KMS-11 (cell line): ENCODE measurements at regions not wholly inside any gene's neighbourhood (a gene's known extent, or its start where the extent isn't known, plus 50 kb on each side); places are given as distances from the start of the nearest gene placed in this dataset.

Experiments
- H2AFZ ChIP-seq: fragments of 200-600 bp; sonication (generic); 2 replicates; pipeline ENCODE4 v1.6.1; 2016; ENCODE audit warnings: antibody characterized with exemption, mixed run types, low read depth
- H3K27ac ChIP-seq: fragments of 200-600 bp; sonication (generic); 2 replicates; pipeline ENCODE4 v1.6.1; 2016; ENCODE audit warnings: mild to moderate bottlenecking, mixed run types
- H3K27me3 ChIP-seq: fragments of 200-600 bp; sonication (generic); 2 replicates; pipeline ENCODE4 v1.6.1; 2017; ENCODE audit warnings: mild to moderate bottlenecking, low read depth, mixed run types, moderate library complexity; ENCODE audit not compliant: insufficient read depth
- H3K36me3 ChIP-seq: fragments of 200-600 bp; sonication (generic); 2 replicates; pipeline ENCODE4 v1.6.1; 2017; ENCODE audit warnings: mild to moderate bottlenecking, mixed run types; ENCODE audit not compliant: insufficient read depth
- H3K4me1 ChIP-seq: fragments of 200-600 bp; sonication (generic); 2 replicates; pipeline ENCODE4 v1.6.1; 2016; ENCODE audit warnings: mild to moderate bottlenecking, low read depth, mixed run types; ENCODE audit not compliant: poor library complexity, severe bottlenecking
- H3K4me2 ChIP-seq: fragments of 200-600 bp; sonication (generic); 2 replicates; pipeline ENCODE4 v1.7.0; 2016; ENCODE audit warnings: mild to moderate bottlenecking, mixed run types
- H3K4me3 ChIP-seq: fragments of 200-600 bp; sonication (generic); IDR thresholded peaks from 2 replicates; pipeline ENCODE4 v1.6.1; 2017; ENCODE audit warnings: low read depth, low read length, mixed read lengths; ENCODE audit not compliant: insufficient read depth
- H3K79me2 ChIP-seq: fragments of 200-600 bp; sonication (generic); 2 replicates; pipeline ENCODE4 v1.6.1; 2016; ENCODE audit warnings: low read depth, mixed run types; ENCODE audit not compliant: insufficient read depth
- H3K9ac ChIP-seq: fragments of 200-600 bp; sonication (generic); 2 replicates; pipeline ENCODE4 v1.6.1; 2016; ENCODE audit warnings: mild to moderate bottlenecking, mixed run types
- H4K20me1 ChIP-seq: fragments of 200-600 bp; sonication (generic); 2 replicates; pipeline ENCODE4 v1.6.1; 2016; ENCODE audit warnings: mild to moderate bottlenecking, mixed run types; ENCODE audit not compliant: insufficient read depth
- CTCF ChIP-seq: fragments of 200-600 bp; sonication (generic); conservative IDR thresholded peaks from 2 replicates; pipeline ENCODE4 v1.6.1; 2017; ENCODE audit warnings: low read depth, mild to moderate bottlenecking, antibody characterized with exemption, low read length, moderate library complexity, mixed read lengths

DNA sequence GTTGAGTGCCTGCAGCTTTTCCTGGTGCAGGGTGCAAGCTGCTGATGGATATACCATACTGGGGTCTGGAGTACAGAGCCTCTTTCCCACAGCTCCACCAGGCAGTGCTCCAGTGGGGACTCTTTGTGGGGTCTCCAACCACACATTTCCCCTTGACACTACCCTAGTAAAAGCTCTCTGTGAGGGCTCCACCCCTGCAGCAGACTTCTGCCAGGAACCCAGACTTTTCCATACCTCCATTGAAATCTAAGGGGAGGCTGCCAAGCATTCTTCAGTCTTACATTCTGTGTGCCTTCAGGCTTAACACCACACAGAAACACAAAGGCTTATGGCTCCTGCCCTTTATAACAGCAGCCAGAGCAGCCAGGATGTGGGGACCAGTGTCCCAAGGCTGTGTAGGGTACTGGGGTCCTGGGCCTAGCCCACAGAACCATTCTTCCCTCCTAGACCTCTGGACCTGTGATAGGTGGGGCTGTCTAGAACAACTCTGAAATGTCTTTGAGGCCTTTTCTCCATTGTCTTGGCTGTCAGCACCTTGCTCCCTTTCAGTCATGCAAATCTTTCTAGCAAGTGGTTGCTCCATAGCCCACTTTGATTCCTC lies 65.7 kb downstream of the TBXT start:
- Histone ChIP-seq H4K20me1 (no peaks in the 10 kb centered on the region; the same call in 1 of the 2 replicates), H3K4me2 (no peak overlapping the region), H3K27me3 (no peaks in the 10 kb centered on the region), H2AFZ (no peak overlapping the region), H3K27ac (no peak overlapping the region), H3K36me3 (0 out of 2 replicates have a peak, but pooled peaks cover 4% of the 10 kb centered on the region), H3K4me3 (no peak overlapping the region), H3K9ac (no peak overlapping the region), H3K4me1 (no peaks in the 10 kb centered on the region), H3K79me2 (no peaks in the 10 kb centered on the region)
- TF ChIP-seq CTCF, result no peak

DNA sequence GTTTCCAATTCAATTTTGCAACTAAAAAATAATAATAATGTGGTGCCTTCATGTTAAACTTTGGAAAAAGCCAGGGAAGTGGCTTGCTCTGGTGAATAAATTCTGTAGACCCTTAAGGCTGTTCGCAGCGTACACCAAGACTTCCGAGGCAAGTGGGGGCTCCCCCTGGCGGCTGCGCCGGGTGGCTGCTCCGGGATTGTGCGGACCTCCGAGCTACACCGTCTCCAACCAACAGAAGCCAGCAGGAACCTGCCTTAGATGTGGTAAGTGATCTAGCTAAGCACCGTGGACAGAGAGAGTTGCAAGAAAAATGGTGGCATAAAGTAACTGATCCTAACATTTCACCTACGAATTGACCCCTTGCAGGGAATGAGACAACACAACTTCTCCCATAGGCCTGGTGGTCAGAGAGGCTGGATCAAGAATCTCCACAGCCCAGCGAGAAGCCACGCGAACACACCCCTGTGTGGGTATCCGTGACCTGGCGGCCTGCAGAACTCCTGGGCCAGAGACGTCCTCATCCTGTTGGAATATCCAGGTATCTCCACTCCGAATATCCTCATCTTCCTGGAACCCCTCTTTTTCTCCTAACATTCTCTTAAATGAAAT lies 69.6 kb downstream of the TBXT start:
- no peaks in the 10 kb centered on the region for H3K79me2 ChIP-seq
- no peaks in the 10 kb centered on the region for H3K4me1 ChIP-seq
- H3K27me3 ChIP-seq, result no peaks in the 10 kb centered on the region
- no peak overlapping the region for H3K9ac ChIP-seq
- TF ChIP-seq CTCF, result no peak
- H3K4me3 ChIP-seq, result no peak overlapping the region
- no peak overlapping the region for H2AFZ ChIP-seq
- H4K20me1 ChIP-seq, result no peaks in the 10 kb centered on the region
- no peak overlapping the region for H3K4me2 ChIP-seq
- 0 out of 2 replicates have a peak, but pooled peaks cover 4% of the 10 kb centered on the region for H3K36me3 ChIP-seq
- H3K27ac ChIP-seq, result no peak overlapping the region

- no peaks in the 10 kb centered on the region for H4K20me1 ChIP-seq
- peak overlapping the region; percentile 82 for H3K4me2 ChIP-seq
- H3K79me2 ChIP-seq, result no peaks in the 10 kb centered on the region
- H2AFZ ChIP-seq, result no peak overlapping the region; the same call in 1 of the 2 replicates
- H3K4me1 ChIP-seq, result peaks cover 21% of the 10 kb centered on the region
- H3K9ac ChIP-seq, result no peak overlapping the region
- TF ChIP-seq CTCF, result no peak
- H3K4me3 ChIP-seq, result no peak overlapping the region
- H3K27ac ChIP-seq, result peak overlapping the region; percentile 40; the same call in 1 of the 2 replicates
- H3K36me3 ChIP-seq, result no peaks in the 10 kb centered on the region
- no peaks in the 10 kb centered on the region for H3K27me3 ChIP-seq
These were observed 79.8 kb downstream of the TBXT start for GRCh38 chr6:166087852-166088251.

DNA sequence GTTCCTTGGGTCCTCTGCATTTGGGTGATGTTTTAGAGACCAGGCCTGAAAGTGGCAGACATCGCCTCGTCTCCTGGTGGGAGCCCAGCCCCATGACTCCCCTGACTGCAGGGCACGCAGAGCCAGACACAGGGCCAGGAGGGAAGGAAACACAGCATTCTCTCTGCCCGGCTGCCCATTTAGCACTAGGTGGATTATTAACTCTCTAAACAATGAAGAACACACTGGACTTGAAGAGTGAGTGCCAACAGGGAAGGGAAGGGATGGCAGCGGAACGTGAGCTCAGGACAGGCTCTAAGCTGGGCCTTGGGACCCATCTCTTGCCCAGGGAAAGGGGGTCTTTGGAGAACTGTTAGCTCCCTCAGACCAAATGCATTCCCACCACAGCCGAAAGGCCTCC lies 80.4 kb downstream of the TBXT start:
- H3K4me3 ChIP-seq, result no peak overlapping the region
- no peaks in the 10 kb centered on the region for H3K36me3 ChIP-seq
- H4K20me1 ChIP-seq, result no peaks in the 10 kb centered on the region
- H3K27me3 ChIP-seq, result no peaks in the 10 kb centered on the region
- no peak overlapping the region for H3K27ac ChIP-seq
- no peak for TF ChIP-seq CTCF
- no peak overlapping the region for H3K9ac ChIP-seq
- H2AFZ ChIP-seq, result no peak overlapping the region
- H3K79me2 ChIP-seq, result no peaks in the 10 kb centered on the region
- peaks cover 21% of the 10 kb centered on the region for H3K4me1 ChIP-seq
- no peak overlapping the region for H3K4me2 ChIP-seq
